ENCODE measurements at regions not wholly inside any gene's neighbourhood (a gene's known extent, or its start where the extent isn't known, plus 50 kb on each side); places are given as distances from the start of the nearest gene placed in this dataset.

DNA sequence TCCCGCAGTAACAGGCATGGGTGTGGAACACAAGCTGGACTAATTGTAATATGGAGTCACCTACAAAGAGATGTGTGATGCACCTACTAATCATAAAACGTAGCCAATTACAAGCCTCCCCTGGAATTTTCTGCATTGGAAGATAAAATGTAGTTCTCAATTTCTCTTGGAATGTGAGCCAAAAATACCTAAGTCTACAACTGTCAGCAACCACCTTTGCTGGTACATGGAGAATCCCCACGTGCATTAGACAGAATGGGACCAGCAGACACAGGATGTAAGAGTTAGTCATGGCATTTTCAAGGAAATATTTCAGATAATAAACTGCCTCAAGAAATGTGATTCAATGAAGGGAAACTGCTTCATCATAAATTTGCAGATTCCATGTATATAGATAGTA, 85.6 kb upstream of the DCC start:
- TF ChIP-seq FOXK2 (IDR thresholded peaks at IDR 0.05) (no peak), BHLHE40 (IDR thresholded peaks at IDR 0.05; ENCODE audit: borderline replicate concordance) (no peak), ZNF384 (IDR thresholded peaks at IDR 0.05) (no peak), HDGF (IDR thresholded peaks at IDR 0.05; ENCODE audit: borderline replicate concordance) (no peak), ELF4 (IDR thresholded peaks at IDR 0.05) (no peak), FOXM1 (IDR thresholded peaks at IDR 0.05; ENCODE audit: borderline replicate concordance) (no peak), SUZ12 (IDR thresholded peaks at IDR 0.05) (no peak), ARNT (IDR thresholded peaks at IDR 0.05) (no peak), NFRKB (IDR thresholded peaks at IDR 0.05) (no peak), FOXA1 (IDR thresholded peaks at IDR 0.05) (no peak), L3MBTL2 (conservative IDR thresholded peaks at IDR 0.05) (no peak)
- TF ChIP-seq, protein P1, sequence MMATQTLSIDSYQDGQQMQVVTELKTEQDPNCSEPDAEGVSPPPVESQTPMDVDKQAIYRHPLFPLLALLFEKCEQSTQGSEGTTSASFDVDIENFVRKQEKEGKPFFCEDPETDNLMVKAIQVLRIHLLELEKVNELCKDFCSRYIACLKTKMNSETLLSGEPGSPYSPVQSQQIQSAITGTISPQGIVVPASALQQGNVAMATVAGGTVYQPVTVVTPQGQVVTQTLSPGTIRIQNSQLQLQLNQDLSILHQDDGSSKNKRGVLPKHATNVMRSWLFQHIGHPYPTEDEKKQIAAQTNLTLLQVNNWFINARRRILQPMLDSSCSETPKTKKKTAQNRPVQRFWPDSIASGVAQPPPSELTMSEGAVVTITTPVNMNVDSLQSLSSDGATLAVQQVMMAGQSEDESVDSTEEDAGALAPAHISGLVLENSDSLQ (IDR thresholded peaks at IDR 0.05) = no peak
